HK-2 (cell line): ENCODE measurements at regions not wholly inside any gene's neighbourhood (a gene's known extent, or its start where the extent isn't known, plus 50 kb on each side); places are given as distances from the start of the nearest gene placed in this dataset.
"Not testable (repeated sequence)": the region's sequence is repeated elsewhere in the genome, so short reads cannot be mapped to it uniquely, and the experiment has no call there.

ENCODE experiments used
- DNase-seq: peaks from one replicate; pipeline ENCODE4 v3.0.0-alpha.2; 2018; ENCODE audit not compliant: unreplicated experiment

GRCh38 chr10:3574451-3574850 lies 210.6 kb downstream of the KLF6 start:
- no peak for DNase-seq

GRCh38 chr10:3573498-3573897 lies 211.5 kb downstream of the KLF6 start:
- no peak for DNase-seq

- no peak for DNase-seq
Observed at GRCh38 chr10:3571310-3571825, 213.6 kb downstream of the KLF6 start.

- no peak for DNase-seq
Observed at GRCh38 chr10:3570855-3571266, 214.1 kb downstream of the KLF6 start.

- no peak for DNase-seq
Observed at GRCh38 chr10:3570131-3570729, 214.8 kb downstream of the KLF6 start.

GRCh38 chr10:3568983-3569382 lies 216.0 kb downstream of the KLF6 start:
- no peak for DNase-seq

GRCh38 chr10:3568392-3568791 lies 216.6 kb downstream of the KLF6 start:
- no peak for DNase-seq

- DNase-seq, result no peak
Observed at GRCh38 chr10:3567291-3567963, 217.6 kb downstream of the KLF6 start.

GRCh38 chr10:3566627-3567026 lies 218.4 kb downstream of the KLF6 start:
- DNase-seq, result no peak

- no peak for DNase-seq
Observed at GRCh38 chr10:3564346-3565002, 220.5 kb downstream of the KLF6 start.

- no peak for DNase-seq
Observed at GRCh38 chr10:3563298-3563697, 221.7 kb downstream of the KLF6 start.

GRCh38 chr10:3560628-3561027 lies 224.4 kb downstream of the KLF6 start:
- DNase-seq, result not testable (repeated sequence)

- no peak for DNase-seq
Observed at GRCh38 chr10:3559527-3559926, 225.5 kb downstream of the KLF6 start.

- DNase-seq, result no peak
Observed at GRCh38 chr10:3559011-3559410, 226.0 kb downstream of the KLF6 start.

GRCh38 chr10:3556191-3557017 lies 228.6 kb downstream of the KLF6 start:
- not testable (repeated sequence) for DNase-seq

- no peak for DNase-seq
Observed at GRCh38 chr10:3554121-3554522, 230.9 kb downstream of the KLF6 start.

- DNase-seq, result no peak
Observed at GRCh38 chr10:3552281-3552680, 232.7 kb downstream of the KLF6 start.

GRCh38 chr10:3551761-3552160 lies 233.2 kb downstream of the KLF6 start:
- DNase-seq, result no peak

- no peak for DNase-seq
Observed at GRCh38 chr10:3549118-3549517, 235.9 kb downstream of the KLF6 start.

GRCh38 chr10:3548702-3549101 lies 236.3 kb downstream of the KLF6 start:
- no peak for DNase-seq

GRCh38 chr10:3548076-3548475 lies 236.9 kb downstream of the KLF6 start:
- no peak for DNase-seq

GRCh38 chr10:3544561-3544960 lies 240.4 kb downstream of the KLF6 start:
- DNase-seq, result no peak
